Uterus (tissue), 3 donors: ENCODE measurements at regions not wholly inside any gene's neighbourhood (a gene's known extent, or its start where the extent isn't known, plus 50 kb on each side); places are given as distances from the start of the nearest gene placed in this dataset.

Experiments
- DNase-seq, 2 donors: peaks; one replicate each; pipeline ENCODE4 v3.0.0-alpha.2; 2019 to 2020
- H3K27ac ChIP-seq, 2 donors: fragments of 200-600 bp; sonication (generic); 1 replicate in 1 of 2; 2 replicates in 1 of 2; pipeline ENCODE4 v1.5.1; 2016 to 2018
- H3K27me3 ChIP-seq, 2 donors: fragments of 200-600 bp; sonication (generic); one replicate each; pipeline ENCODE4 v1.5.1; 2018 to 2019; ENCODE audit warnings: control low read depth in 1 of 2
- H3K36me3 ChIP-seq, 2 donors: fragments of 200-600 bp; sonication (generic); one replicate each; pipeline ENCODE4 v1.5.1; 2019; ENCODE audit warnings: control low read depth in 1 of 2
- H3K4me1 ChIP-seq, 2 donors: fragments of 200-600 bp; sonication (generic); one replicate each; pipeline ENCODE4 v1.5.1; 2018 to 2019; ENCODE audit warnings: control low read depth in 1 of 2
- H3K4me3 ChIP-seq, 2 donors: fragments of 200-600 bp; sonication (generic); 1 replicate in 1 of 2; 2 replicates in 1 of 2; pipeline ENCODE4 v1.5.1; 2018 to 2019; ENCODE audit warnings: mild to moderate bottlenecking in 1 of 2
- H3K9me3 ChIP-seq, 2 donors: fragments of 200-600 bp; sonication (generic); one replicate each; pipeline ENCODE4 v1.5.1; 2019; ENCODE audit warnings: control low read depth in 1 of 2
- CTCF ChIP-seq, 4 experiments: fragments of 200-600 bp in 2 of 4; fragments of 450-650 bp in 2 of 4; sonication (generic) in 2 of 4; IDR thresholded peaks; one replicate each; pipeline ENCODE4 v1.5.1; 2016 to 2019; ENCODE audit warnings: antibody characterized with exemption in 4 of 4, mild to moderate bottlenecking in 2 of 4, moderate library complexity in 1 of 4
- POLR2A ChIP-seq, 2 donors: fragments of 450-650 bp; IDR thresholded peaks; one replicate each; pipeline ENCODE4 v1.6.1; 2016; ENCODE audit warnings: antibody characterized with exemption in 2 of 2, mild to moderate bottlenecking in 1 of 2, moderate library complexity in 1 of 2
- intact Hi-C: fragments of 100-400 bp; cut with DNase I; formaldehyde crosslinking; loops from one replicate; pipeline ENCODE4 v1.15.1; 2023; ENCODE audit warnings: low total_unique reads
- donor health status: DM: yes; HTN: yes; CAD: no.

- TF ChIP-seq POLR2A (IDR thresholded peaks at IDR 0.05) (no peak), CTCF (IDR thresholded peaks at IDR 0.05) (no peak)
Observed at GRCh38 chr14:40139657-40140056, 707.4 kb upstream of the FBXO33 start.

GRCh38 chr14:40133463-40133862, 701.2 kb upstream of the FBXO33 start:
- H3K9me3 ChIP-seq = no peaks in the 10 kb centered on the region
- no peaks in the 10 kb centered on the region for H3K27me3 ChIP-seq
- intact Hi-C loops = no loop called here
- no peak overlapping the region for H3K4me3 ChIP-seq
- no peaks in the 10 kb centered on the region for H3K36me3 ChIP-seq
- no peak for DNase-seq
- no peaks in the 10 kb centered on the region for H3K4me1 ChIP-seq
- H3K27ac ChIP-seq = no peak overlapping the region
- TF ChIP-seq POLR2A (IDR thresholded peaks at IDR 0.05) (no peak), CTCF (IDR thresholded peaks at IDR 0.05) (no peak)

More at GRCh38 chr14:40139657-40140056, 707.4 kb upstream of the FBXO33 start:
- intact Hi-C loops = no loop called here
- H3K4me1 ChIP-seq = no peaks in the 10 kb centered on the region
- no peak overlapping the region for H3K27ac ChIP-seq
- H3K4me3 ChIP-seq = no peak overlapping the region
- no peaks in the 10 kb centered on the region for H3K36me3 ChIP-seq
- H3K9me3 ChIP-seq = no peaks in the 10 kb centered on the region
- DNase-seq = no peak
- no peaks in the 10 kb centered on the region for H3K27me3 ChIP-seq

GRCh38 chr14:40129159-40129558, 696.9 kb upstream of the FBXO33 start:
- intact Hi-C loops = no loop called here
- H3K27ac ChIP-seq = no peak overlapping the region
- no peak overlapping the region for H3K4me3 ChIP-seq
- no peaks in the 10 kb centered on the region for H3K27me3 ChIP-seq
- H3K9me3 ChIP-seq = no peaks in the 10 kb centered on the region
- no peak for DNase-seq
- H3K36me3 ChIP-seq = no peaks in the 10 kb centered on the region
- no peak for TF ChIP-seq POLR2A (IDR thresholded peaks at IDR 0.05)
- no peak for TF ChIP-seq CTCF (IDR thresholded peaks at IDR 0.05)
- H3K4me1 ChIP-seq = no peaks in the 10 kb centered on the region

GRCh38 chr14:40123816-40124215, 691.6 kb upstream of the FBXO33 start:
- H3K9me3 ChIP-seq = no peaks in the 10 kb centered on the region
- no peaks in the 10 kb centered on the region for H3K36me3 ChIP-seq
- no peaks in the 10 kb centered on the region for H3K4me1 ChIP-seq
- no peak overlapping the region for H3K27ac ChIP-seq
- intact Hi-C loops = no loop called here
- H3K4me3 ChIP-seq = no peak overlapping the region
- TF ChIP-seq POLR2A (IDR thresholded peaks at IDR 0.05) = no peak
- no peak for TF ChIP-seq CTCF (IDR thresholded peaks at IDR 0.05)
- DNase-seq = no peak
- no peaks in the 10 kb centered on the region for H3K27me3 ChIP-seq

GRCh38 chr14:40122968-40123648, 690.9 kb upstream of the FBXO33 start:
- intact Hi-C loops = no loop called here
- DNase-seq = no peak
- Histone ChIP-seq H3K4me3 (no peak overlapping the region), H3K4me1 (no peaks in the 10 kb centered on the region), H3K27me3 (no peaks in the 10 kb centered on the region), H3K9me3 (no peaks in the 10 kb centered on the region), H3K27ac (no peak overlapping the region), H3K36me3 (no peaks in the 10 kb centered on the region)
- TF ChIP-seq POLR2A (IDR thresholded peaks at IDR 0.05) = no peak
- TF ChIP-seq CTCF (IDR thresholded peaks at IDR 0.05) = no peak
